ENCODE measurements at regions not wholly inside any gene's neighbourhood (a gene's known extent, or its start where the extent isn't known, plus 50 kb on each side); places are given as distances from the start of the nearest gene placed in this dataset.

DNA sequence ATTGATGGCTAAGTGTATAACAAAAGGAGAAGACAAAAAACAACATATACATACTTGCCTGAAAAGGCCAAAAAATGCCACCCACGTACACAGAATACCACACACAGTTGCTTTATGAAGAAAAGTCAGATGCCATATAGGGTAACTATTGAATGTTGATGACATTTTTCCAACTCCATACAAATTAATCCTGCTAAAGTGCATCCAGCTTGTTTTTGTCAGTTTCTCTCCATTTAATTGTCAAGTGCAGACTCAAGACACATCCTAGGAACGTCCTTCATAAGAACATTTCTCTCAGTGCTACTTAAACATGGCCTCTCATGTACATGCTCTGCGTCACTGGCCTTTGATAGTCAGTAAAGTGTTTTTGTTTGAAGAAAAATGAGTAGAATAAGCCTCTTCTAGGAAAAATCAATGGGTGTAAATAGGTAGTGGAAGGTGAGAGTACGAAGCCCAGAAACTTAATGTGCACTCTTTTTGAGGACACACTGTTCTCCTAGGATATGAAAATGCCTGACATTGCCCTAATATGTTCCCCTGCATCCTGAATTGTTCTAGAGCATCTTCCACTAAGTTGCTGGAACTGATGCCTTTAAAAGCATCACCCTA lies 267.4 kb upstream of the ATP11B start:
- H3K36me3 ChIP-seq (ENCODE audit: insufficient read depth, low read length): no peaks in the 10 kb centered on the region
- no peak overlapping the region for H2AFZ ChIP-seq (ENCODE audit: low read length, unreplicated experiment)
- H3K4me1 ChIP-seq (ENCODE audit: control insufficient read depth, insufficient read depth, low read length, unreplicated experiment): no peaks in the 10 kb centered on the region
- H3K27me3 ChIP-seq (ENCODE audit: insufficient read depth, low read length): no peaks in the 10 kb centered on the region
- no peak overlapping the region for H3K4me3 ChIP-seq (ENCODE audit: low read depth, low read length)
- no peaks in the 10 kb centered on the region for H3K79me2 ChIP-seq (ENCODE audit: control insufficient read depth, insufficient read depth, low read length, unreplicated experiment)
- no peak overlapping the region for H3K27ac ChIP-seq (ENCODE audit: low read depth, low read length)

DNA sequence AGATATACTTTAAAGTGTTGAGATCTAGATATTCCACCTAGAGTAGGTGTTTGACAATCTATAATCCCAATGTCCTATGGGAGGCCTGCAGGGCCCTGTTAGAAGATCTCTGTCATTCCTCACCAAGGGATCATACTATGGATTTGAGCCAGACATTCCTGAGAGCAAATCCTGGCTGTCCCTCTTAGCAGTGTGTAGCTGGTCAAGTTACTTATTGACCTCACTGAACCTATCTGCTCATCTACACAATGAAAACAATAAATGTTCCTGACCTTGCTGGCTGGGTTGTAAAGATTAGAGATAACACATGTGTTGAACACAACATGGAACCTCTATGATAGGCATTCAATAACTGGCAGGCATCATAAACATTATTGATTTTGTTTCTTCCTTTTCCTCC lies 265.6 kb upstream of the ATP11B start:
- Histone ChIP-seq H3K4me3 (ENCODE audit: low read depth, low read length) (no peak overlapping the region), H3K27ac (ENCODE audit: low read depth, low read length) (no peak overlapping the region), H2AFZ (ENCODE audit: low read length, unreplicated experiment) (no peak overlapping the region), H3K79me2 (ENCODE audit: control insufficient read depth, insufficient read depth, low read length, unreplicated experiment) (no peaks in the 10 kb centered on the region), H3K27me3 (ENCODE audit: insufficient read depth, low read length) (no peaks in the 10 kb centered on the region), H3K4me1 (ENCODE audit: control insufficient read depth, insufficient read depth, low read length, unreplicated experiment) (no peaks in the 10 kb centered on the region), H3K36me3 (ENCODE audit: insufficient read depth, low read length) (no peaks in the 10 kb centered on the region)

DNA sequence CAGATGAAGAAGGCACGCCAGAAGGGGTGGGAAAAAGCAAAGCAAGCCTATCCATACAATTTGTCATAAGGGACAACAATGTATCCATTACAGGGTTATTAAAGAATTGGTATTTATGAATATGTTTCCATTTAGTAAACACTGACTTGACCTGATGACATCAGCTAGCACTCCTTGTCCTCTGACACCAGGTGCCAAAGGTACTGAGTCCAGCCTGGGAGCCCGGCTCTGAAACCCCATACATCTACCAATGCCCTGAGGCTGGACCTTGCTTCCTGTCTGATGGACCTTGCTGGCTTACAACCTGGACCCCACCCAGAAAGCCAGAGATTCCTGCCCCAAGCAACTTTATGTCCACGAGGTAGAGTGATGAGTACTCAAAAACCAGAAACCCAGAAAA lies 263.0 kb upstream of the ATP11B start:
- Histone ChIP-seq H3K79me2 (ENCODE audit: control insufficient read depth, insufficient read depth, low read length, unreplicated experiment) (no peaks in the 10 kb centered on the region), H3K27me3 (ENCODE audit: insufficient read depth, low read length) (no peaks in the 10 kb centered on the region), H3K4me1 (ENCODE audit: control insufficient read depth, insufficient read depth, low read length, unreplicated experiment) (no peaks in the 10 kb centered on the region), H2AFZ (ENCODE audit: low read length, unreplicated experiment) (no peak overlapping the region), H3K36me3 (ENCODE audit: insufficient read depth, low read length) (no peaks in the 10 kb centered on the region), H3K27ac (ENCODE audit: low read depth, low read length) (no peak overlapping the region), H3K4me3 (ENCODE audit: low read depth, low read length) (no peak overlapping the region)

DNA sequence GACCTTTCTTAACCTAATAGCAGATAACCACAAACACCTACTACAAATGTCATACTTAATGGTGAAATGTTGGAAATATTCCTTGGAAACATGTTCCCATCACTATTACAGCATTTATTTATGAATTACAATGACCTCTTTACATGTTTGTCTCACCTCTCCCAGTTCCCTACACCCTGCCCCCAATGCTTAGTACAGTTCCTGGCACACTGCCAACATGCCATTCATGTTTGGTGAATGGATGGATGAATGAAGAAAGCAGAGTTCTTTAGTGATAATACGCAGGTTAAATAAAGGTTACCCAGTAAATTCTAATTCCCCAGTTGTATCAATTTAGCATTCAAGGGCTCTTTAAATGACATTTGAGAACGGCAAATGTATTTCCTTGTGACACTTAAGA lies 259.9 kb upstream of the ATP11B start:
- no peak overlapping the region for H3K4me3 ChIP-seq (ENCODE audit: low read depth, low read length)
- H3K27ac ChIP-seq (ENCODE audit: low read depth, low read length): no peak overlapping the region
- H2AFZ ChIP-seq (ENCODE audit: low read length, unreplicated experiment): no peak overlapping the region
- H3K79me2 ChIP-seq (ENCODE audit: control insufficient read depth, insufficient read depth, low read length, unreplicated experiment): no peaks in the 10 kb centered on the region
- H3K4me1 ChIP-seq (ENCODE audit: control insufficient read depth, insufficient read depth, low read length, unreplicated experiment): no peaks in the 10 kb centered on the region
- H3K36me3 ChIP-seq (ENCODE audit: insufficient read depth, low read length): no peaks in the 10 kb centered on the region
- H3K27me3 ChIP-seq (ENCODE audit: insufficient read depth, low read length): no peaks in the 10 kb centered on the region

DNA sequence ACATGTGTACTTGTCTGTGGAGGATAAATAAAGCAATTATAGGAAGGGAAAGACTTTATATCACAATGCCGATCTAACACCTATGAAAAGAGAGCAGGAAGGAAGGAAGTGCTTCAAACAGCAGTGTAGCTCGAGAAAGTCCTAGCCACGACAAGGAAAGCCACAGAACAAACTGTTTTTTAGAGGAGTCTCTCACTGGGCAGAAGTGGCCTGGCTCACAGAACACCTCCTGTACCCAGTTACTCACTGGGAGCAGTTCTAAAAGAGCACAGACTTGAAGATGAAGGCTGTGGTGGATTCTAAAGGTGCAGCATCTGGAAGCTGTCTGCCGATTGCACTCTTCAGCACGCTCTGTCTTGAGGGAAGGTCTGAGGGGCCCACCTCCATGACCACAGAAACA lies 248.8 kb upstream of the ATP11B start:
- no peak overlapping the region for H2AFZ ChIP-seq (ENCODE audit: low read length, unreplicated experiment)
- H3K27me3 ChIP-seq (ENCODE audit: insufficient read depth, low read length): no peaks in the 10 kb centered on the region
- H3K4me3 ChIP-seq (ENCODE audit: low read depth, low read length): no peak overlapping the region

DNA sequence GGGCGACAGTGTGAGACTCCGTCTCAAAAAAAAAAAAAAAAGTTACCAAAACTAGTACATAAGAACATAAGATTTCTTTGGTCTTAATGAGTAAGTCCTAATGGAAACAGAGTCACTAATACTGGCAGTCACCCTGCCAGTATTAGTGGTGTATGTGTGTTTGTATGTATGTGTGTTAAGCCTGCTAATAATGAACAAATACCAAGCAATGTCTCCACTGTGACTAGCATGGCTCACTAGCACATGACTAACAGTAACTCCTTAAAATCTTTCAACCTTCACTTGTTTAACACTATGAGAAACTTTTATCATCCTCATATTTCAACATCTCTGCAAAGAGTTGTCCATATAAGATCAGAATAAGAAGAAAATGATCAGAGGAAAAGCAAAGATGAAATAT lies 231.0 kb upstream of the ATP11B start:
- no peaks in the 10 kb centered on the region for H3K36me3 ChIP-seq (ENCODE audit: insufficient read depth, low read length)
- H3K79me2 ChIP-seq (ENCODE audit: control insufficient read depth, insufficient read depth, low read length, unreplicated experiment): no peaks in the 10 kb centered on the region
- H2AFZ ChIP-seq (ENCODE audit: low read length, unreplicated experiment): no peak overlapping the region
- H3K4me1 ChIP-seq (ENCODE audit: control insufficient read depth, insufficient read depth, low read length, unreplicated experiment): no peaks in the 10 kb centered on the region
- H3K4me3 ChIP-seq (ENCODE audit: low read depth, low read length): no peak overlapping the region
- H3K27ac ChIP-seq (ENCODE audit: low read depth, low read length): no peak overlapping the region
- H3K27me3 ChIP-seq (ENCODE audit: insufficient read depth, low read length): no peaks in the 10 kb centered on the region

More for the DNA sequence above, 248.8 kb upstream of the ATP11B start:
- Histone ChIP-seq H3K36me3 (ENCODE audit: insufficient read depth, low read length) (no peaks in the 10 kb centered on the region), H3K4me1 (ENCODE audit: control insufficient read depth, insufficient read depth, low read length, unreplicated experiment) (no peaks in the 10 kb centered on the region), H3K79me2 (ENCODE audit: control insufficient read depth, insufficient read depth, low read length, unreplicated experiment) (no peaks in the 10 kb centered on the region), H3K27ac (ENCODE audit: low read depth, low read length) (no peak overlapping the region)

DNA sequence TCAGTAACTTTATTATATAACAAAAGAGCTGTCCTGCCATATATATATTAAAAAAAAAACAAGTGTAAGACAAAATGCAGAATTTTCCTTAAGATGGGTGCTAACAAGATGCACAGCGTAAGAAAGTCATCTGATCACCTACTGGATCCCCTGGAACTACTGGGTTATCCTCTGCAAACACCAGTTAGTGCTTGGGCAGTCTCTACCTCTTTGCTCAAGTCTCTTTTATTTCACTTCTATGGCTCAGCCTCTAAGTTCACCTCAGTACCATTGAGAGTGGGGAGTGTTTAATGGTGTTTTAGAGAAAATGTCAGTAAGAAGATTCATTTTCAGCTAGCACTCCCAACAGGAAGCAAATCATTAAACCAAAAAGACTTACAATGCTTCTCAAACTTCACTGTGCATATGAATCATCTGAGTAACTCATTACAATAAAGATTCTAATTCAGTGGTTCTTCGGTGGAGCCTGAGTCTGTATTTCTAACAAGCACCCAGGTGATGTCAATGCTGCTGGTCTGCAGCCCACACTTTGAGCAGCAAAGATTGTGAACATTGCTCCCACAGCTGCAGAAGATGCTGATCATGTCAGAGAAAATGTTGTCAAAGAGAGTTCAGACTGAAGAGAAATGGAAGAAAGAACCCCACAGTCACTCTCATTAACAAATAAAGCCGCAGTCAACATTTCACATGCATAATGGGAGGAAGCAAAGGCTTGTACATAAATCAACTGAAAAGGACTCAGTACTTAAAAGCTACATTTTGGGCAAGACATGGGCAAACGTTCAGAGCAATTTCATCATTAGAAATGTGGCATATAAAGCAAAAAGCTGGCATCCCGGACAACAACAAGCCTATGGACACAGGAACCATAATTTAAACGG lies 227.1 kb upstream of the ATP11B start:
- no peaks in the 10 kb centered on the region for H3K4me1 ChIP-seq (ENCODE audit: control insufficient read depth, insufficient read depth, low read length, unreplicated experiment)
- no peak overlapping the region for H2AFZ ChIP-seq (ENCODE audit: low read length, unreplicated experiment)
- no peaks in the 10 kb centered on the region for H3K27me3 ChIP-seq (ENCODE audit: insufficient read depth, low read length)
- no peak overlapping the region for H3K27ac ChIP-seq (ENCODE audit: low read depth, low read length)
- no peaks in the 10 kb centered on the region for H3K79me2 ChIP-seq (ENCODE audit: control insufficient read depth, insufficient read depth, low read length, unreplicated experiment)
- H3K36me3 ChIP-seq (ENCODE audit: insufficient read depth, low read length): no peaks in the 10 kb centered on the region
- H3K4me3 ChIP-seq (ENCODE audit: low read depth, low read length): no peak overlapping the region

DNA sequence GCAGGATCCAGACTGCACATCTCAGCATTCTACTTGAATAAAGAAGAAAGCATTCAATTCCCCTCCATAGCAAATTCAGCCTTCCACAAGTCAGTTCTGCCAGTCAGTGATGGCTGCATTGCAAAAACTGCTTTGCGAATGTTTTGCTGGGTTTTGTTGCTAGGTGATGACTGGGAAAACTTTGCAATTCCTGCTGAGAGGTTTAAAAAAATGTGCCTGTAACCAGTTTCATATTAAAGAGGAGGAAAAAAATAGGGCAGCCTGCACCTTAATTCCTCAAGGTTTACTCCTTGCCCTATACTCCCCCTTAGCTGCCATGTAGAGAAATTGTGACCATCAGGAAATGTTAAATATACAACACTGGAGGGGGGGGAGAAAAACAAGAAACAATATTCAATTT lies 225.6 kb upstream of the ATP11B start:
- H3K27me3 ChIP-seq (ENCODE audit: insufficient read depth, low read length): no peaks in the 10 kb centered on the region
- H2AFZ ChIP-seq (ENCODE audit: low read length, unreplicated experiment): no peak overlapping the region
- no peaks in the 10 kb centered on the region for H3K36me3 ChIP-seq (ENCODE audit: insufficient read depth, low read length)
- no peaks in the 10 kb centered on the region for H3K79me2 ChIP-seq (ENCODE audit: control insufficient read depth, insufficient read depth, low read length, unreplicated experiment)
- H3K4me1 ChIP-seq (ENCODE audit: control insufficient read depth, insufficient read depth, low read length, unreplicated experiment): no peaks in the 10 kb centered on the region
- H3K4me3 ChIP-seq (ENCODE audit: low read depth, low read length): no peak overlapping the region
- no peak overlapping the region for H3K27ac ChIP-seq (ENCODE audit: low read depth, low read length)

DNA sequence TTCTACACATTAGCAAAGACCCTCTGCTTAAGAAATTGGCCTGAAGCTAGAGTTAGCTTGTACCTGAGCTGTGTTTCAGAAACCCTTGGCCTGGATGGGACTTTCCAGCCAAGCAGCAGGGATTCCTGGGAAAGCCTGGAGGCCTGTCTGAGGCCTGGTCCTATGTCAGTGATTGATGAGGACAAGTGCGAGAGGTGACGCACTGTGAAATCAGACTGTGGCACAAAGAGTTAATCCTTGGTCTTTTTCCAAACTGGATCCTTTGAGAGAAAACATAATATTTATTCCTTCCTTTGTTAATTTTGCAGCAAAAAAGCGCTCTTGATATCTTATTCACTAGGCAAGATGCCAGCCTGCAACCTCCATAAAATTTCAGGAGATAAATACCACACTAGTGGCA lies 225.0 kb upstream of the ATP11B start:
- no peaks in the 10 kb centered on the region for H3K27me3 ChIP-seq (ENCODE audit: insufficient read depth, low read length)
- no peaks in the 10 kb centered on the region for H3K4me1 ChIP-seq (ENCODE audit: control insufficient read depth, insufficient read depth, low read length, unreplicated experiment)
- no peak overlapping the region for H3K4me3 ChIP-seq (ENCODE audit: low read depth, low read length)
- no peaks in the 10 kb centered on the region for H3K36me3 ChIP-seq (ENCODE audit: insufficient read depth, low read length)
- no peak overlapping the region for H2AFZ ChIP-seq (ENCODE audit: low read length, unreplicated experiment)
- H3K79me2 ChIP-seq (ENCODE audit: control insufficient read depth, insufficient read depth, low read length, unreplicated experiment): no peaks in the 10 kb centered on the region
- H3K27ac ChIP-seq (ENCODE audit: low read depth, low read length): no peak overlapping the region

DNA sequence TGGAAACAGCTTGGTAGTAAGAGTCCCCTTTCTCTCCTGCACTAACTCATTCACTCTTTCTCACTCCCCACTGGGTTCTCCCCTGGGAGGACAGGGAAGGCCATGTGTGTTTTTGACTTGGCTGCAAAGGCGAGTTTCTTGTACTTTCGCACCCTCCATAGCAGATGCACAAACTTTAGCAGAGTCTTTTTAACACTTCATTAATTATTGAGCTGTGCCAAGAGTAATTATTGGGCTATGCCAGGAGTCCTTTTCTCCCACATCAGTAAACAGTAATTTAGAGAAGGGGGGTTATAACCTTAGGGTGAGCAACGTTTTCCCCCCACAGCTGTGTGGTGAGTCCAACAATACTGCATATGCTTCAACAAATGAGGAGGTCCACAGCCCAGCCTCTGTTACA lies 224.4 kb upstream of the ATP11B start:
- Histone ChIP-seq H3K27ac (ENCODE audit: low read depth, low read length) (no peak overlapping the region), H3K79me2 (ENCODE audit: control insufficient read depth, insufficient read depth, low read length, unreplicated experiment) (no peaks in the 10 kb centered on the region), H3K36me3 (ENCODE audit: insufficient read depth, low read length) (no peaks in the 10 kb centered on the region), H3K4me3 (ENCODE audit: low read depth, low read length) (no peak overlapping the region), H2AFZ (ENCODE audit: low read length, unreplicated experiment) (no peak overlapping the region), H3K4me1 (ENCODE audit: control insufficient read depth, insufficient read depth, low read length, unreplicated experiment) (no peaks in the 10 kb centered on the region), H3K27me3 (ENCODE audit: insufficient read depth, low read length) (no peaks in the 10 kb centered on the region)

DNA sequence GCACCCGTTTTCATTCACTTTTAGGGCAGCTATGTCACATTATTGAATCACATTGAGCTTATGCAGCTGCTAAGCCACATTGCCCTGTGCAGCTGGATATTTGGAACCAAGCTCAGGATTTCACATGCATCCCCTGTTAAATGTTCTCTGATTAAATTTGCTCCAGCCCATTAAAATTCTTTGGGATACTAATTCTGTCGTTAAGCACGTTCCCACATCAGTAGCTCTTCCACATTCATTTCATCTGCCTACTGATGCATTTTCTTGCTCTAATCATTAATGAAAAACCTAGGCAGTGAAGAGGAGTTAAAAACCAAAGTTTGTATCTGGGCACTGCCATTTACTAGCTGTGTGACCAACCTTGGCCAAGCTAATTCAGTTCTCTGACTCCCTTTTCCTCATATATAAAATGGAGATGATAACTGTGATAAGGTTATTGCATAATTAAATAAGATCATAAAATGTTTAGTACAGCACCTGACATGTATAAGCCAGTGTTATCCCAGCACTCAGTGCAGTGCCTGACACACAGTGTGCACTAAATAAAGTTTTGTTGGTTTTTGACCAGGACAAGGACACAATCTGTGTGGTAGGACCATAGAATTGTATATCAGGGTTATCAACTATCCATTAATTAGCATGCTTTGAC lies 222.2 kb upstream of the ATP11B start:
- Histone ChIP-seq H3K4me1 (ENCODE audit: control insufficient read depth, insufficient read depth, low read length, unreplicated experiment) (no peaks in the 10 kb centered on the region), H3K36me3 (ENCODE audit: insufficient read depth, low read length) (no peaks in the 10 kb centered on the region), H3K27me3 (ENCODE audit: insufficient read depth, low read length) (no peaks in the 10 kb centered on the region), H2AFZ (ENCODE audit: low read length, unreplicated experiment) (no peak overlapping the region), H3K4me3 (ENCODE audit: low read depth, low read length) (no peak overlapping the region), H3K79me2 (ENCODE audit: control insufficient read depth, insufficient read depth, low read length, unreplicated experiment) (no peaks in the 10 kb centered on the region), H3K27ac (ENCODE audit: low read depth, low read length) (no peak overlapping the region)
